NCI-H146 treated with DMSO at 0.1 percent for 48 hours (cell line): ENCODE measurements at regions not wholly inside any gene's neighbourhood (a gene's known extent, or its start where the extent isn't known, plus 50 kb on each side); places are given as distances from the start of the nearest gene placed in this dataset.
A peak's percentile ranks its signal among the peaks of the same experiment; 100 is the strongest.
"Not testable (repeated sequence)": the region's sequence is repeated elsewhere in the genome, so short reads cannot be mapped to it uniquely, and the experiment has no call there.

Experiments used
- DNase-seq: peaks from one replicate; lab custom pipeline; 2025; ENCODE audit not compliant: unreplicated experiment; lab: John Stamatoyannopoulos, UW

DNA sequence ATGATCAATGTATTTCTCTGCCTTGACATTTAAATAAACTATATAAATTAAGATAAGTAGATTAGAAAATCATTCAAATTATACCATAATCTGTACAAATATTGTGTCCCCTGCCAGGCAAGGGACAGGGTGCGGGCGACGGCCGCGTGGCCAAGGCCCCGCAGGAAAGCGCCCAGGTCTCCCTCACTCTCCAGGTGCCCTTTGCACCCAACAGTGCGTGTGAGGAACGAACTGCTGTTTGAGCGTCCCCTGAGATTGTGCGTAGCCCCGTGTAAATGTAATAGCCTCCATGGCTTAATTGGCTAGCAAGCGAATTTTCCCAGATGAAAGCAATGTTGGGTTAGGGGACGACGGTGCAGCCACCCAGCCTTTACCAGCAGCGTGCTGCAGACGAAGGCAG is 161.4 kb downstream of the SYT15 start:
- DNase-seq: not testable (repeated sequence)

DNA sequence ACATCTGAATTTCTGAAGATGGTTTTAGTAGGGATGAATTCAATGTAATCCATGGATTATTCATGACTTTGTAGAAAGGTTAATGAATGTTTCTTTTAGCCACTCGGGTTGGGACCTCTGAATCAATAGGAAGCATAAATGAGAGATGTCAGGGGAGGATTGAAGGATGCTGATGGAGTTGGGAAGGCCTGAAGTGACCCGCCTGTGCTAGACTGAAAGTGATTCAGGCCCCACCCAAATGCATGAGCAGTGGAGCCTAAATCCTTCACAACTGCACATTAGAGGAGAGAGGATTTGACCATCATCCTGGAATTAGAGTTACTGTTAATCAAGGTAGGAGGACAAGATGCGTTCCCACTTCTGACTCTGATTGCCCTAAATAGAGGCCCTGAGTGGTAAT is 162.2 kb upstream of the PTPN20 start:
- DNase-seq: not testable (repeated sequence)

DNA sequence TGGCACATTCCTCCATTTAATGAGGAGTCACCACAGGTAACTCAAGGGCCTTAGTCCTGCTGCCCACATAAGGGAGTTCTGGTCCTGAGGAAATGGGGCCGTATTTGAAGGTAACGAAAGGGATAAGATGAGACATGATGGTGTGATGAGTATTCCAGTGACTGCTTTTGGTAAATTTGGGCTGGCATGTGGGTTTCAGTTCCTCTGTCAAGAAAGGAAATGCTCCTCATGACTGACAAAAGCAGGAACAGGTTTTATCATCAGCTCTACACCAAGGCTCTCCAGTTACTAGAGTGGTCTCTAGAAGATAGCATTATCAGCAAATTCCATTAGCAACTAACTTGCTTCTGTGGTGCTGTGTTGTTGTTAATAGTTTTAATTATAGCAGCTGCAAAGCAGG is 161.8 kb upstream of the PTPN20 start:
- DNase-seq: not testable (repeated sequence)

DNA sequence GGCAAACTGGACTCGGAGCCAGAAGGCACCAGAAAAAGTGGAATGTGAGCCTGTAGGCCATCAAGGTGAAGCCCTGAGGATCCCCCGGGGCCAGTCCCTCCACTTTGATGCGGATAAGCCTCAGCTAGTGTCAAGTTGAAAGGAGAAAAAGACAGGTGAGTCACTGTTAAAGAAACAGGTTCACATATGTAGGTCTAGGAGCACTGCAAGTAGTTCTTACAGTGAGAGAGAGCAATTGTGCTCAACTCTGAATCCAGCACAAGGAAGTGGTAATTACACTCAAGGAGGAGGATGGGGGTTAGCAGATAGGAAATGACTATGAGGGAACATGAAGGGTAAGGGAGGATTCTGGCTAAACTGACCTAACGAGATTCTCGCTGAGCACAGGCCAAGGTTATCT is 157.5 kb upstream of the PTPN20 start:
- DNase-seq: not testable (repeated sequence)

DNA sequence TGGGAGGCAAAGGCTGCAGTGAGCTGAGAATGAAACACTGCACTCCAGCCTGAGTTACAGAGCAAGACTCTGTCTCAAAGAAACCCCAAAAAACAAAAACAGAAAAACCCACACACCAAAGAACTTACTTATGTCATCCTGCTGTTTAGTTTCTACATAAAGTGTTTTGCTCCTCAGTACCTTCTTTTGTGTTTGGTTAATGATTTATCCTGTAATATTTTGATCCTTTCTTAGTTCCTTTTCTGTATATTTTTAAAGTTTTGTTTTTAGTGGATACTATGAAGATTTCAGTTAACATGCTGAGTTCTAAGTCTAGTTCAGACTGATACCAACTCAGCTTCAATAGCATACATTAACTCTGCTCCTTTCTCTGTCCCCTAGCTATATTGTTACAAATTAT is 149.8 kb upstream of the PTPN20 start:
- not testable (repeated sequence) for DNase-seq

DNA sequence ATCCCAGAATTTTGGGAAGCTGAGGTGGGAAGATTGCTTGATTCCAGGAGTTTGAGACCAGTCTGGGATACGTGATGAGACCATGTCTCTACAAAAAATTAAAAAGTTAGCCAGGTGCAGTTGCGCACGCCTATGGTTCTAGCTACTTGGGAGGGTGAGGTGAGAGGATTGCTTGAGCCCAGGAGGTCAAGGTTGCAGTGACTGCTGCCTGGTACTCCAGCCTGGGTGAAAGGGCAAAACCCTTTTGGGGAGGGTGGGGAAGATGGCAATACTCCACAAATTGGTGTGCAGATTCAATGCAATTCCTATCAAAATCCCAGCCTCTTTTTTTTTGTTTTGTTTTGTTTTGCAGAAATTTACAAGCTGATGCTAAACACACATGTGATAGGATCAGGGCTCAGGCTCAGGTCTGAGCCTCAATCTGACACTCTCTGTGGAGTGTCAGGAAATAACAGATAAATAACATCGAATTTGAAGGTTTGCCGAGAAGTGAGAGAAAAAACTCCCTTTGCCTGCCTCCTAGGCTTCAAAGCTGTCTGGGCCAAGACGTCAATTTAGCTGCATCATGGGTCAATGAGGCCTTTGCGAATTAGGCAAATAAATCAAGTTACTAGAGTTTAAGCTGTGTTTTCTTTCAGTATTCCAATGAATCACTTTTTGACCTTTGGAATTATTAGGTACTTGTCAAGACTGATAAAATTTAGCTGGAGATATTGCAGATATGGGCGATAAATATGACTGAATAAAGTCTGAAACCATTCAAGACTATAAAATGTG is 142.5 kb upstream of the PTPN20 start:
- DNase-seq: not testable (repeated sequence)

DNA sequence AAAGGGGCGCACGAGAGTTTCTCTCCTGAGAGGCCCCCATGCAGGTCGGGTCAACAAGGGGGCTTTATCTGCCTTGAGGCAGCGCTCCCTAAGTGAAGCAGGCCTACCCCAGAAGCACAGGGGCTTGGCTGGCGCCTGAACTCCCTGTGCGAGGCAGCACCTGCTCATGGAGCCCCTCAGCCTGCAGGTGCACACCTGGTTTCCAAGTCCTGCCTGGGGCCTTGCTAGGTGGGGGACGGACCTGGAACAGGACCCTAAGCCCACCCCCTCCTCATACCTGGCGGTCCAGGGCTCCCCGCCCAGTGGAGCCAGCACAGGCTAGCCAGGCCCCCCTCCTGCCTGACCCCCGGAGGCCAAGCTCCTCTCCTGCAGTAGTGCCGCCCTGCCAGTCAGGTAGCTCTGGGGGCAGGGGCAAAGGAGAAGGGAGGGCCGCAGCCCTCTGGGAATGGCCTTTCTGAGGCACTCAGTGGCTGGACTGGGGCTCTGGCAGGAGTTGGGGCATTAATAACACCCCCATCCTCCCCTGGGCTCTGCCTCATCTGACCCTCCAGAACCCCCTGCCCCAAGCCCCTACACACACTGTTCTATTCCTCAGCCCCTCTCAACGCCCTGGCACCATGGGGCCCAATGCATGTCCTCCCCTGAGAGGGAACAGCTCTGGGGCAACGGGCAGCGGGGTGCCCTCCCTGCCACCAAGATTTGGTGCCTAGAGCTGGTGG is 137.9 kb upstream of the PTPN20 start:
- DNase-seq: not testable (repeated sequence)

DNA sequence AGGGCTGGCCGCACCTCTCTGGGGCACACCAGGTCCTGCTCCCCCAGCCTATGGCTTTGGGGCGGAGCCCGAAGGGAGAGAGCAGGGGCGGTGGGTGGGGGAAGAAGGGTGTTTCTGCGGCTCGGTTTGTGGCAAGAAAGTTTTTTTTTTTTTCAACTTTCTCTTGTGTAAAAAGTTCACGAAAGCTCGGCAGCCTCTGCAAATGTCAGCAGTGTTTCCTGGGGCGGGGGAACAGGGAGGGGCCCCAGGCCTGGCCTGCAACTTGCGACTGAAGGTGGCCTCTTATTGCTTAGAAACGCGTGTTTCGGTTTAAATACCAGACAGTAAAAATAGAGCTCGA is 137.4 kb upstream of the PTPN20 start:
- not testable (repeated sequence) for DNase-seq

DNA sequence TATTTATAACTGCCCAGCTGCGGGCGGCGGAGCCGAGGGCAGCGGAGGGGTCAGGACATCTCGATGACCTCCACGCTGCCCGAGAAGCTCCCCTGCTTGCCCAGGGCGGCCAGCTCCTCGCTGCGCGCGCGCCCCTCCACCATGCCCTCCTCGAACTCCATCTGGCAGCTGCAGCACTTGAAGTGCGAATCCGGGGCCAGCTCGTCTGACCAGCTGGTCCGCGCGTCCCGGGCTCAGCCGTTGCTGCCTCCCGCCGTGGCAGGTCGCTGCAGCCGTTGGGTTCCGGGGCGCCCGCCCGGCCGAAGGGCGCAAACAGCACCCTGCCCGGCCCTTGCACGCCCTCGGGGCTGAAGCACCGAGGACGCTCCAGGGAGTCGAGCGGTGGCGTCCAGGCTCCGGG is 136.9 kb upstream of the PTPN20 start:
- not testable (repeated sequence) for DNase-seq

DNA sequence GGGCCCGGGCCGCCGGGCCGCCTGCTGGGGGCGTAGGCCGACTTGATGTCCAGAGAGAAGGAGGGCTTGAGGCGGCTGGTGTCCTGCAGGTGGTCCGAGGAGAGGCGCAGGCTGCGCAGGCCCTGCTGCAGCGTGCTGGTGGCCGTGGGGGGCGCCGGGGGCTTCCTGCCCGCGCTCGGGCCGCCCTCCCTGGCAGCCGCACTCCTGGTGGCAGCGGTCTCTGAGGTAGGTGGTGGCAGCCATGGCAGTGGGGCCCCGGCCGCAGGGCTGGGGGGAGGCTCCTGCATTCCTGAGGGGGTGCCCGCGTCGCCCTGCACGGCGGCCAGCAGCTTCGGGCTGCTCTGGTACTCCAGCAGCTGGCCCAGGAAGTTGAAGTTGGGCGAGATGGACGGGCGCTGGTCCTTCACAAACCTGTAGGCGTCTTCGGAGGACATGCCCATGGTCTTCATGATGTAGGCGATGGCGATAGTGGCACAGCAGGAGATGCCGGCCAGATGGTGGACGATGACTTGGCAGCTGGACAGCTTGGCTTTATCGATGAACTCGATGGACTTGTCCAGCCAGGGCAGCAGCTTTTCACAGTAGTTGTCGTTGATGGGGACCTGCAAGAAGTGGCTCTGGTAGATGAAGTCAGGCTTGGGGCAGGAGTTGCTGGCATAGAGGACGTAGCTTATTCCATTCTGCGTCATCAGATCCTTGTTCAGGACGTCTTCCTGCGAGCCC is 136.1 kb upstream of the PTPN20 start:
- not testable (repeated sequence) for DNase-seq

DNA sequence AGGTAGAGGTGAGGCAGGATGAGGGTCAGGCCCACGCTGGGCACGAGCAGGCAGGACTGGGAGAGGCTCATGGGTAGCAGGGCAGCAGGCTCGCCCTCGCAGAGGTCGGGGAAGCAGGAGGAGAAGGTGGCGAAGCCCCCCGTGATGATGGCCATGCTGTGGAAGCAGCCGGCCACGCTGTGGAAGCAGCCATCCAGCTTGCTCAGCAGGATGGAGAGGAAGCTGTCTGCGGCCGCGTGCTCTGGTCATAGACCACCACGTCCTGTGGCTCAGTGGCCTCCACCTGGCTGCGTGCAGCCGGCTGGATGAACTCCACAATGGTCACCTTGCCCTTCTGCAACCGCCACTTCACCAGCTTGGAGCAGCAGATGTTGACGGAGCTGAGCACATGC is 135.6 kb upstream of the PTPN20 start:
- not testable (repeated sequence) for DNase-seq

DNA sequence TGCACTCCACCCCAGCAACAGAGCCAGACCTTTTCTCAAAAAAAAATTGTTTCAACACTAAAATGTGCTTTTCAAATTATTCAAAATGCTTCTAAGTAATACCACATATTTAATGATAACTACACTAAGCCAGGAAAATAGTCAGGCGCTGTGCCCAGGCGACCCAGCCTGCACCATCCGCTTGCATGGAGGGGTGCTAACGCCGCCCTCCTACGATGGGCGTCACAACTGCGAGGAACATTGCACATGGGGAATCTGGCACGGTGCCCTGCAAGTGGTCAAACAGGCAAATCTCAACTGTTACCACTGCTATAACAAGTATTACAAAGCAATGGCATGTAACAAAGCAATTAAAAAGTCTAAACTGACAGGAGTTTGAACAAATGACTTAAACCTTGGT is 131.7 kb upstream of the PTPN20 start:
- not testable (repeated sequence) for DNase-seq

DNA sequence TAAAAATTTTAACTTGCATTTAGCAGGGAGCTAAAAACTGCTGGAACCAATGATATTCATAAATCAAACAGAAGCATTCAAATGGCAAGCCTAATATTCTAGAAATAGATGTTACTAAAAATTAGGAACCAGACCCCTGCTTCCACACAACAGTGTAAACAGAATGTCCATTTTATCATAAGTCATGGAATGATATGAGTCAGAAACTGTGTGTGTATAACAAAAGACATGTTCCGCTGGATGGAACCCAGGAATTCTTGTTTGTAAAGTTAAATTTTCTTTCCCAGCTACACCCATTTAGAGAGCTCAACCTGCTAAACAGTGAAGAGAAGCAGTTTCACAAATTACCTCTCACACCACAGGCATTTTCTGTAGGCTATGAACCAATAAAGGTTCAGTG is 131.1 kb upstream of the PTPN20 start:
- DNase-seq: not testable (repeated sequence)

DNA sequence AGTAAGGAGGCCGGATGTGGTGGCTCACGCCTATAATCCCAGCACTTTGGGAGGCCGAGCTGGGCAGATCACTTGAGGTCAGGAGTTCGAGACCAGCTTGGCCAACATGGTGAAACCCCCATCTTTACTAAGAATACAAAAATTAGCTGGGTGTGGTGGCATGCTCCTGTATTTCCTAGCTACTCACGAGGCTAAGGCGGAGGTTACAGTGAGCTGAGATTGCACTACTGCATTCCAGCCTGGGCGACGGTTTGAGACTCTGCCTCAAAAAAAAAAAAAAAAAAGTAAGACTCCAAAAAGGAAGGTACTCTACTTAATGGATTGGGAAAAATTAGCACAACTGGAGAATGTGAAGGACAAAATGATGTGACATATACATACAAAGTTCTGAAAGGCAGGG is 130.2 kb upstream of the PTPN20 start:
- DNase-seq: not testable (repeated sequence)

DNA sequence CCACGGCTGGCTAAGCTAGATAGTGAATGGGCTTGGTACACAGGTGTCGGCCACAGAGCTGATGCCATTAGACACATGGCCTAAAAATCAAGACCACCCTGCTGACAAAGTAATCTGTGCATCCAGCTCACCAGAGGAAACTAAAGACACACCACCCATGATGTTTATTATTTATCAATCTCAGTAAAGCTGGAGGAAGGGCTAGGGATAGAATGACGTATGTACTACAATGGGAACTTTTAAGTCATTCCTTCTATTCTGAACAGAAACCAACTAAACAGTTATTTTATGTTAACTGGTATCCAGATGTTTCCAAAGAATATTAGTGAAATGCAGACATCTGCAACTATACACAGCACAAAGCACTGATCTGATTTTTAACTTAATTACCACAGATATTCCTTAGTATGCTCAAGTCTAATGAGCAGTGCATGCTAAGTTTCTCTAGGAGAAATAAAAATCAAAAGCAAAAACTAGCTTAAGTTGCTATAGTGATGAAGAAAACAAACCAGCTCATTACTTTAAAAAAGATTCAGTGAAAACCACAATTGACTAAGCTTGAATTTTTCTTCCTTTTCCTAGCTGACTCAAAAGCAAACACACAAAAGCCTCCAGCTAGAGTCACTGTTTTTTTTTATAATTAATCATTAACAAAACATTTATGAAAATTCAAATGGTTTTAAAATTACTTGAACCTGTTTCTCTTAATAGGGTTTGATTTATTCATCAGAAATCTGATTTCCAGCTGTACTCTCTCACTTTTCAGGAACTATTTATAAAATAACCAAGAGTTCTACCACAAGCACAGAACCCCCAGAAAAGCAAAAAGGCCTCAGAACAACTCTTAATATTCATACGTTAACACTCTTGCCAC is 129.0 kb upstream of the PTPN20 start:
- not testable (repeated sequence) for DNase-seq

DNA sequence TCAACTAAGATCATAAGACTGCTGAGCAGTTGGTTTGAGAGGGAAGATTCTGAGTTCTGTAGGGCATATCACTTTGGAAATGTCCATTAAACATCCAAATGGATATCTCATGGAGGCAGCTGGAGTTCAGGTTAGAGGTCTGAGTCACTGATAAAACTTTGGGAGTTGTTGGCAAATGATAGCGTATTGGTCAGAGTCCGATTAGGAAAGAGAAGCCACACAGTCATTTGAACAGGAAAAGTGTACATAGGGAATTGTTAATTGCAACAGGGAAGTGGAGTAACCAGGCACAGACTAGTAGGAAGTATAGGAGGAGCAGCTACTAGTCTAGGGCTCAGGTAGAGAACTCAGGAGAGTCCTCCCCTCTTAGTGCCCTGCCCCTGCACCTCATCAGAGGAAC is 126.6 kb upstream of the PTPN20 start:
- DNase-seq: not testable (repeated sequence)

DNA sequence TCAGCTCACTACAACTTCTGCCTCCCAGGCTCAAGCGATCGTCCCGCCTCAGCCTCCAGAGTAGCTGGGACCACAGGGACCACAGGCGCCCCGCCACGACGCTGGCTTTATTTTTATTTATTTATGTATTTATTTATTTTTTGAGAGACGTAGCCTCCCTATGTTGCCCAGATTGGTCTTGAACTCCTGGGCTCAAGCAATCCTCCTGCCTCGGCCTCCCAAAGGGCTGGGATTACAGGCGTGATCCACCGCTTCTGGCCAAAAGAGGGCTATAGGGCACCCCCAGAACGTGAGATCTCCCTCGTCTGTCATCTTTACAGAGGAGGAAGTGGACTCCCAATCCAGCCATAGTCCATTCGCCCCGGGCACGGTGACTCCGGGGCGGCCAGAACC is 125.1 kb upstream of the PTPN20 start:
- DNase-seq: not testable (repeated sequence)

DNA sequence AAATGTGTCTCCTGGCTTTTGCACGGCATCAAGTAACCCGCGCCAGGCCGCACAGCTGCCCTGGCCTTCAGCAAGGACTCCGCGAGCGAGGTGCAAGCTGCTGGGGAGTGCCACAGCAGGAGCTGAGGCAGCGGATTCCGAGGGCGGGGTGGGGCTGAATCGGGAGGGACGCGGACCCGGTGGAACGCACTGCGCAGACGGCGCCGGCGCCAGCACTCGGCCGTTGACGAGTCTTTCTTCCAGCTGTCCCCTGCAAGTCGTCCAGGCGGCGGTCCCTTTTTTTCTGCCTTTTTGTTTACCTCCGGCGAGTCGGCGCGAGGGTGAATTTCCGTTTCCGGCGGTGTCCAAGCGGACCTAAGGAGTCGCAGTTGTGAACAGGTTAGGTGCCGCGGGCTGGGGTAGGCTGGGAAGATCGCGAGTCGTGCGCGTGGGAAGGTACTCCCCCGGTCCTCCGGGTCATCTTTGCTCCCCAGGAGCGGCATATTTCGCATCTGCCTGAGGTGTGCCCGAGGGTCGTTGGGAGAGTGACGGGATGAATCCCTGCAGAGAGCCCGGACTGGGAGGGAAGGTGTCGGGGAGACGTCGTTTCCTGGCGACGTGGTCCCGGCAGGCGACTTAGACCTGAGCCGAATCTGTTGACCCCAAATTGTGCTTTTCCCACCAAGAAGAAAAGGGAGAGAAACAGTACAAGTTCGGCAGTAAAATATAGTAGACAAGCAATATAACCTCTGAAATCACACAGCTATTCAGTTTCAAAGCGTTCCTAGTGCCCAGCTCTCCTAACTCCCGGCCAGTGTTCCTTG is 124.5 kb upstream of the PTPN20 start:
- peak; percentile 79 for DNase-seq

DNA sequence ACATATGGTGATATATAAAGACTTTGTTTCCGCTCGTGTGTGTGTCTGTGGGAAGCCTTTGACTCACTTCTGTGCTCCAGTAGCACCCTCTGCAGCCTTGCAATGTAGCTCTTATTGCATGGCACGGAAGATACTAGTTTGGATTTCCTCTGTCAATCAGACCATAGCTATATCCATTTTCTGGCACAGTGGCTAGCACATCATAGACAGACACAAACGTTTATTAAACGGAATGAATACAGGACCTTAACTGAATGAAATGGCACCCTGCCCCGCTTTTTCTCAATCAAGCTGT is 124.0 kb upstream of the PTPN20 start:
- no peak for DNase-seq

DNA sequence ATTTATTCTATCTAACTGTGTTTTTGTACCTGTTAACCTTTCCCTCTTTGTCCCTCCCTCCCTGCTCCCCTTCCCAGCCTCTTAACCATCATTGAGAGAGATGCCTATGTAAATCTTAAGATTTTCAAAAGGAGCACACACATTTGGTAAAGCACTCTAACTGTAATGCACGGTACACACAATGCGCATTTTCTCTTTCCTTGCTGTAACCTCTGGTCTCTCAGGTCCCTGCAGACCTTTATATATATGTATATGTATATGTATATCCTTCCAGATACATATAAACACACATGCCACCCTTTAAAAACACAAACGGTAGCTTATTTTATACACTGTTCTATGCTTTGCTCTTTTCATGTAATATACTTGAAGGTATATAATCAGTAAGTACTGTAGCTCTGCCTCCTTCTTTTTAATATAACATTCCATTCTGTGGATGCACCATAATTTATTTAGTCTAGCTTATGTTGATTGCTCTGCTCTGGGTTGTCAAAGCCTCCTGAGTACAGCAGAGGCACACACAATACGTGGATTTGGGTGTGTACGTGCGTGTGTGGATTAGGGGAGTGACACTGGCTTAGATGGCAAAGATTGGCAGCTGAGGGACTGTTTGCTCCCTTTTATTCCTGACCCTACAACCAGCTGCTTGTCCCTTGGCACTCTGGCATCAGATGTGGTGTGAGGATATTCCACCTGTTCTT is 118.4 kb upstream of the PTPN20 start:
- not testable (repeated sequence) for DNase-seq
